IPS-20b (cell line): ENCODE measurements at regions not wholly inside any gene's neighbourhood (a gene's known extent, or its start where the extent isn't known, plus 50 kb on each side); places are given as distances from the start of the nearest gene placed in this dataset.

Experiments
- H3K27ac ChIP-seq: one replicate; pipeline ENCODE4 v1.5.1; 2013; ENCODE audit warnings: low read length
- H3K27me3 ChIP-seq: 2 replicates; pipeline ENCODE4 v1.6.1; 2013; ENCODE audit warnings: mild to moderate bottlenecking, low read length, inconsistent platforms; ENCODE audit not compliant: insufficient read depth
- H3K36me3 ChIP-seq: 2 replicates; pipeline ENCODE4 v1.6.1; 2013; ENCODE audit warnings: low read depth, mild to moderate bottlenecking, inconsistent platforms, low read length, moderate library complexity; ENCODE audit not compliant: insufficient read depth
- H3K4me1 ChIP-seq: 2 replicates; pipeline ENCODE4 v1.6.1; 2013; ENCODE audit warnings: mild to moderate bottlenecking, control low read depth, inconsistent platforms, low read length, moderate library complexity; ENCODE audit not compliant: insufficient read depth
- H3K4me3 ChIP-seq: 2 replicates; pipeline ENCODE4 v1.5.1; 2013; ENCODE audit warnings: mild to moderate bottlenecking, low read length, inconsistent platforms
- H3K9ac ChIP-seq: 2 replicates; pipeline ENCODE4 v1.6.1; 2013; ENCODE audit warnings: low read depth, mild to moderate bottlenecking, inconsistent platforms, low read length, moderate library complexity
- H3K9me3 ChIP-seq: 2 replicates; pipeline ENCODE4 v1.6.1; 2013; ENCODE audit warnings: mild to moderate bottlenecking, low read depth, low read length, inconsistent platforms; ENCODE audit not compliant: insufficient read depth

GRCh38 chr7:88458946-88459345, 152.3 kb upstream of the STEAP4 start:
- no peak overlapping the region for H3K4me3 ChIP-seq
- H3K9ac ChIP-seq = no peak overlapping the region
- no peaks in the 10 kb centered on the region for H3K9me3 ChIP-seq
- no peaks in the 10 kb centered on the region for H3K4me1 ChIP-seq
- H3K27ac ChIP-seq = no peak overlapping the region
- no peaks in the 10 kb centered on the region for H3K27me3 ChIP-seq
- H3K36me3 ChIP-seq = no peaks in the 10 kb centered on the region

GRCh38 chr7:88458279-88458678, 151.6 kb upstream of the STEAP4 start:
- H3K9me3 ChIP-seq = no peaks in the 10 kb centered on the region
- H3K4me1 ChIP-seq = no peaks in the 10 kb centered on the region
- H3K4me3 ChIP-seq = no peak overlapping the region
- H3K9ac ChIP-seq = no peak overlapping the region
- H3K27me3 ChIP-seq = no peaks in the 10 kb centered on the region
- H3K27ac ChIP-seq = no peak overlapping the region
- H3K36me3 ChIP-seq = no peaks in the 10 kb centered on the region

DNA sequence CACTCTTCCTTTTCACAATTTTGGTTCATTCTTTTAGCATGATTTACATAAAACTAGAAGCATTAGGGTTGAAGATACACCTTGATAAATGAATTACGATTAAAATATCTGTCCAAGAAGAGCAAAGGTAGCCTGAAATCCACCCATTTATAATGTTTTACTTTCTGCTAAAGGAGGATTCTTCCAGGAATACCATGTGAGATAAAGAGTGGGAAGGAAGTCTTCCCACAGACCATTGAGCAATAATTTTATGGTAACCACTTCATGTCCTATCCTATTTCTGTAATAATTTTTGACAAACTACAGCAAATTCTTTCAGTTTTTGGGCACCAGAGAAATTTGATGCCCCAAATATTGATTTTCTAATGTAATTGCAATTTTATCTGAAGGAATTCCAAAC, 150.6 kb upstream of the STEAP4 start:
- H3K9me3 ChIP-seq = no peaks in the 10 kb centered on the region
- no peaks in the 10 kb centered on the region for H3K36me3 ChIP-seq
- H3K4me3 ChIP-seq = no peak overlapping the region
- H3K27ac ChIP-seq = no peak overlapping the region
- H3K4me1 ChIP-seq = no peaks in the 10 kb centered on the region
- H3K9ac ChIP-seq = no peak overlapping the region
- no peaks in the 10 kb centered on the region for H3K27me3 ChIP-seq

GRCh38 chr7:88456490-88456889, 149.8 kb upstream of the STEAP4 start:
- no peaks in the 10 kb centered on the region for H3K36me3 ChIP-seq
- H3K4me3 ChIP-seq = no peak overlapping the region
- H3K27me3 ChIP-seq = no peaks in the 10 kb centered on the region
- no peak overlapping the region for H3K9ac ChIP-seq
- H3K9me3 ChIP-seq = no peaks in the 10 kb centered on the region
- H3K4me1 ChIP-seq = no peaks in the 10 kb centered on the region
- no peak overlapping the region for H3K27ac ChIP-seq

DNA sequence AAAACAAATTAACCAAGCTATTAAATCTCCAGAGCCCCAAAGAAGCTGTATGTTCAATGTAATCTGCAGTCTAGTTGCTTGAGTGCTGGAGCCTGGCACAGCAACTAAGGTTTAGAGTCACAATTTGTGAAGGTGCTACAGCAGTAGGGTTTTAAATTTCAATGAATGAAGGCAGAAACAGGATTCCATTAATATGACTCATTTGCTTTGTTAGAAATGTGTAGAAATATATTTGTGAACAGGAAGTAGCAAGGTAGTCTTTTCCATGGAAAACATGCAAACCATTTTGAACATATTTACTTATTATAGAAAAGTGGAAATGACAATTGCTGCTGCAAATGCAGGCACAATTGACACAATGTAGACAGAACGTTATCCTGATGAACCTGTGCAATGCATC, 149.0 kb upstream of the STEAP4 start:
- Histone ChIP-seq H3K27ac (no peak overlapping the region), H3K27me3 (no peaks in the 10 kb centered on the region), H3K4me3 (no peak overlapping the region), H3K9ac (no peak overlapping the region), H3K9me3 (no peaks in the 10 kb centered on the region), H3K4me1 (no peaks in the 10 kb centered on the region), H3K36me3 (no peaks in the 10 kb centered on the region)

- Histone ChIP-seq H3K36me3 (no peaks in the 10 kb centered on the region), H3K4me3 (no peak overlapping the region), H3K27me3 (no peaks in the 10 kb centered on the region), H3K27ac (no peak overlapping the region), H3K4me1 (no peaks in the 10 kb centered on the region; the same call in 1 of the 2 replicates), H3K9ac (no peak overlapping the region), H3K9me3 (no peaks in the 10 kb centered on the region)
Measured at GRCh38 chr7:88452646-88453045, 146.0 kb upstream of the STEAP4 start.

DNA sequence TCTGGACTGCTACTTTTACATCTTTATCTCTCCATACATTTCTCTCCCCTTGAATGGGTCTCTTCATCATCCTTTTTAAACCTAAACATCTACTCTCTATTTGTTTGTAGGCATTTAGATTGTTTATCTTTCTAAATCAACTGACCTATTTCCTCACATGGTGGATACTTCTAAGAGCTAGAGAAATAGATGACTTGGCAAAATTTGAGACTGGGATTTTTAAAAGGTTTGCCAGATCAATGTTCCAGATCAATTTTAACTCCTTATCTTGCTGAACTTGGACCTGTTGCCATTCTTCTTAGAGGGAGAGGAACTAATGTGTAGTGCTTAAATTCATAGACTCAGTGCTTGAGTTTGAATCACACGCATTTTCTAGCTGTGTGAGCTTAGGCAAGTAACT, 144.2 kb upstream of the STEAP4 start:
- Histone ChIP-seq H3K4me1 (no peaks in the 10 kb centered on the region; the same call in 1 of the 2 replicates), H3K36me3 (no peaks in the 10 kb centered on the region), H3K9me3 (no peaks in the 10 kb centered on the region), H3K27ac (no peak overlapping the region), H3K9ac (no peak overlapping the region), H3K4me3 (no peak overlapping the region), H3K27me3 (no peaks in the 10 kb centered on the region)

DNA sequence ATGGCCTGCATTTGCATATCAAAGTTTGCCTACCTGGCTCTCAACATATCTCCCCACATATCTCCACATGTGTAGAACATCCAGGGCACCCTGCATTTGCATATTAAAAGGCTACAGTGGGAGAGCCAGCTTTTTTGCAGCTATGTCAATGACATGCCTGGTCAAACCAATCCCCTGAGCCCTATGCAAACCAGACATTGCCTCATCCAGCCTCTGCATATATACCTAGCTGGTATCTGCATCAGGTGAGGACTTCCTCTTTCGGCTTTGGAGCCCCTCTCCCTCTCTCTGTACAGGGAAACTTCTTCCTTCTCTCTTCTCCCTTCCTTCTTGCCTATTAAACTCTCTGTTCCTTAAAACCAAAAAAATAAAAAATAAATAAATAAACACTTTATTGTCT, 142.7 kb upstream of the STEAP4 start:
- Histone ChIP-seq H3K36me3 (no peaks in the 10 kb centered on the region), H3K9me3 (no peaks in the 10 kb centered on the region), H3K27me3 (no peaks in the 10 kb centered on the region), H3K4me1 (no peaks in the 10 kb centered on the region; the same call in 1 of the 2 replicates), H3K9ac (no peak overlapping the region), H3K27ac (no peak overlapping the region), H3K4me3 (no peak overlapping the region)

DNA sequence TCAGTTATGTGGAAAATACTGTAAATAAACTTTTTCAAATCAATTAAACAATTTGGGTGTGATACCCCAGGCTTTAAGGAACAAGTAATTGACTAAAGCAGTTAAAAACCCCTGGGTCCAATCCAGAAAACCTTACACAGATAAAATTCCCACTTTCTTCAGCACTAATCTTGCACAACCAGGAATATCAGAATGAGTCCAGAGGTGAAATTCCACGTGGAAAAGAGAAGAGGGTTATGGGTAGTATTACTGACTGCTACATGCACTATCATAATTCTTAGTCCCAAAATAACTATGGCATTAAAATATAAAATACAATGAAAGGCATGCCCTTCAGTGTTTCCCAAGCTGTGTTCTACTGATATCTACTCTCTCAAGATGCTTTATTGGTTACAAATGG, 135.7 kb upstream of the STEAP4 start:
- Histone ChIP-seq H3K27ac (no peak overlapping the region), H3K9me3 (no peaks in the 10 kb centered on the region), H3K9ac (no peak overlapping the region), H3K4me1 (no peaks in the 10 kb centered on the region), H3K36me3 (no peaks in the 10 kb centered on the region), H3K4me3 (no peak overlapping the region), H3K27me3 (no peaks in the 10 kb centered on the region)

DNA sequence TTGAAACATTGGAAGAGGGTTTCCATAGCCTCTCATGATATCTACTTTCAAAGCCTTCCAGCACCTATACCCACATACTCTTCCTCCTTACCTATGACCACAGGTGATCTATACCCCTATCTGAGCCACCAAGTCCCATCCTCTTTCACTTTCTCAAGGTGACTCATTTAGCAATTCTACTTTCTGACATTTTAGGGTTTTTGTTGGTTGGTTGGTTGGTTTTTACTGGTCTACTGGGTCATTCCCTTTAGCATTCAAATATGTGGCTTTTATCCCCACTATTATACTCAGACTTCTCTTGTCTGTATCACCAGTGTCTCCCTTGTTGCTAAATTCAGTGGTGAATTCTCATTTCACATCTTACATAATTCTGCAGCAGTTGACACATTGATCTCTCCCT, 130.4 kb upstream of the STEAP4 start:
- H3K27me3 ChIP-seq = no peaks in the 10 kb centered on the region
- no peaks in the 10 kb centered on the region for H3K9me3 ChIP-seq
- H3K9ac ChIP-seq = no peak overlapping the region
- no peak overlapping the region for H3K4me3 ChIP-seq
- no peak overlapping the region for H3K27ac ChIP-seq
- H3K4me1 ChIP-seq = no peaks in the 10 kb centered on the region
- no peaks in the 10 kb centered on the region for H3K36me3 ChIP-seq

GRCh38 chr7:88432301-88432700, 125.6 kb upstream of the STEAP4 start:
- no peak overlapping the region for H3K9ac ChIP-seq
- H3K4me3 ChIP-seq = no peak overlapping the region
- H3K27me3 ChIP-seq = no peaks in the 10 kb centered on the region
- H3K36me3 ChIP-seq = no peaks in the 10 kb centered on the region
- H3K4me1 ChIP-seq = no peaks in the 10 kb centered on the region
- H3K9me3 ChIP-seq = no peaks in the 10 kb centered on the region
- no peak overlapping the region for H3K27ac ChIP-seq

DNA sequence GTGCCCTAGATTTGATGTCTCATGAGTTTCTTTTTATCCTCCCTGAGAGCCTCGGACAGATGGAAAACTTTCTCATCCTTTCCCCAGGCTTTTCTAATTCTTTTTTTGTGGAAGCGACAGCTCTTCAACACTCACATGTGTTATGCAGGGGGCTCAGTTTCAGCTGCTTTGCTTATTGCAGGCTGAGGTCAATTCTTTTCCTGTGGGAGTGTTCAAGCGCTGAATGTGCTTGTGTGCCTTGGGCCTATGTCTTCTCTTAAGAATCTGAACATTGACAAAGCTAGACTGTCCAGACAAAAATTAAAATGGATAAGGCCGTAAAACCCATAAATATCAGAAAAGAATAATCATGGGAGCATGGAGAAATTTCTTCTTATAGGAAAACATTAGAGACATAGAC, 125.2 kb upstream of the STEAP4 start:
- Histone ChIP-seq H3K27me3 (no peaks in the 10 kb centered on the region), H3K4me3 (no peak overlapping the region), H3K9ac (no peak overlapping the region), H3K36me3 (no peaks in the 10 kb centered on the region), H3K27ac (no peak overlapping the region), H3K4me1 (no peaks in the 10 kb centered on the region), H3K9me3 (no peaks in the 10 kb centered on the region)

DNA sequence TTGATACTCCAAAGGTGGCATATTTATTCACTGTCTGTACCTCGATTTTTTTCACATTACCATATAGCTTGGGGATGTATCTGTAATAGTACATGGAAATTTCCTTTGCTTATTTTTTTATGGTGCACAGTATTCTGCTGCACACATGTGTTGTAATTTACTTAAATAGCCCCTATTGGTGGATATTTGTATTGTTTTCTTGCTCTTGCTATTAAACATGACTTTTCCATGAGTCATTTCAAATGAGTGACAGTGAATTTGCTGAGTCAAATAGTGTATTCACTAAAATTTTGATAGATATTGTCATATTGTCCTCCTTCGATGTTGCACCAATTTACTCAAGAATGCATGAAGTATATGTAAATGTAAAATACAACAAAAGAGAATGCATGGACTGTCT, 122.7 kb upstream of the STEAP4 start:
- no peaks in the 10 kb centered on the region for H3K9me3 ChIP-seq
- H3K27me3 ChIP-seq = no peaks in the 10 kb centered on the region
- H3K36me3 ChIP-seq = no peaks in the 10 kb centered on the region
- no peaks in the 10 kb centered on the region for H3K4me1 ChIP-seq
- H3K9ac ChIP-seq = no peak overlapping the region
- H3K27ac ChIP-seq = no peak overlapping the region
- H3K4me3 ChIP-seq = no peak overlapping the region
